Ectodermal cell (in vitro differentiated cells): ENCODE measurements at regions not wholly inside any gene's neighbourhood (a gene's known extent, or its start where the extent isn't known, plus 50 kb on each side); places are given as distances from the start of the nearest gene placed in this dataset.

Experiments
- H3K27ac ChIP-seq: 2 replicates; pipeline ENCODE4 v1.7.0; 2013; ENCODE audit warnings: mild to moderate bottlenecking, low read depth, low read length; ENCODE audit not compliant: insufficient read depth, poor library complexity, severe bottlenecking
- H3K27me3 ChIP-seq: 2 replicates; pipeline ENCODE4 v1.7.0; 2013; ENCODE audit warnings: mild to moderate bottlenecking, low read length; ENCODE audit not compliant: insufficient read depth, control insufficient read depth, poor library complexity, severe bottlenecking
- H3K36me3 ChIP-seq: one replicate; pipeline ENCODE4 v1.7.0; 2013; ENCODE audit warnings: low read length; ENCODE audit not compliant: control insufficient read depth, insufficient read depth
- H3K4me1 ChIP-seq: one replicate; pipeline ENCODE4 v1.7.0; 2013; ENCODE audit warnings: low read length; ENCODE audit not compliant: control insufficient read depth, insufficient read depth
- H3K4me3 ChIP-seq: 2 replicates; pipeline ENCODE4 v1.7.0; 2013; ENCODE audit warnings: low read depth, low read length, control low read depth; ENCODE audit not compliant: insufficient read depth
- H3K9me3 ChIP-seq: 2 replicates; pipeline ENCODE4 v1.7.0; 2013; ENCODE audit warnings: mild to moderate bottlenecking, low read length, moderate library complexity; ENCODE audit not compliant: control insufficient read depth
- WGBS, 2 experiments: methylation state at CpG; one replicate each; pipeline ENCODE4 v1.1.7; 2013; ENCODE audit warnings: missing lambda C conversion rate in 2 of 2; 5-methylcytosine and 5-hydroxymethylcytosine counted together

GRCh38 chr4:181427076-181427475 lies 816.1 kb upstream of the TENM3 start:
- H3K27ac ChIP-seq: no peak overlapping the region
- H3K36me3 ChIP-seq: no peaks in the 10 kb centered on the region
- no peaks in the 10 kb centered on the region for H3K9me3 ChIP-seq
- H3K4me1 ChIP-seq: no peaks in the 10 kb centered on the region
- WGBS, 2 experiments: 94% methylated on average over 3 of the region's 3 CpGs
- H3K4me3 ChIP-seq: no peak overlapping the region
- no peaks in the 10 kb centered on the region for H3K27me3 ChIP-seq

- WGBS, 2 experiments: 72 to 87% methylated on average over 1 of the region's 1 CpG
- no peak overlapping the region for H3K27ac ChIP-seq
- no peaks in the 10 kb centered on the region for H3K27me3 ChIP-seq
- no peaks in the 10 kb centered on the region for H3K36me3 ChIP-seq
- H3K9me3 ChIP-seq: no peaks in the 10 kb centered on the region
- H3K4me1 ChIP-seq: no peaks in the 10 kb centered on the region
- H3K4me3 ChIP-seq: no peak overlapping the region
Measured at GRCh38 chr4:181431006-181431405, 812.2 kb upstream of the TENM3 start.

DNA sequence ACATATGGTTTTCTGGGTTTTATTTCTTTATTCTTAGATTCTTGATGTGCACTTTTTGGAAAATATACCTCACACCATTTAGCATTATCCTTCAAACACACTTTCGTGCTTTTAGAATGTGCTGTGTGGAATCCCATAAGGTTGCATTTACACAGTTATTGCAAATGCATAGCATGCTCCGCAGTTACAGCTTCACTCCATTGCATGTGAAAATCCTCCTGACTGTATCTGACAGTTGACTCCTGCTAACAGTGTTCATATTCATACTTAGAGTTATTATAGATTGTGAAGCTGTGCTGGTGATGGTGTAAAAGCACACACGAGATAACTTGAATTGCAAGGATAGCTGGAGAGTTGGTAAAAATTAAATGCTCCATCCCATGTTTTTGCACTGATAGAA lies 811.5 kb upstream of the TENM3 start:
- H3K4me3 ChIP-seq: no peak overlapping the region
- no peaks in the 10 kb centered on the region for H3K36me3 ChIP-seq
- H3K9me3 ChIP-seq: no peaks in the 10 kb centered on the region
- no peak overlapping the region for H3K27ac ChIP-seq
- 93 to 96% methylated on average over 3 of the region's 3 CpGs for WGBS, 2 experiments
- H3K27me3 ChIP-seq: no peaks in the 10 kb centered on the region
- H3K4me1 ChIP-seq: no peaks in the 10 kb centered on the region

GRCh38 chr4:181432335-181432734 lies 810.9 kb upstream of the TENM3 start:
- no peaks in the 10 kb centered on the region for H3K36me3 ChIP-seq
- 27 to 35% methylated on average over 6 of the region's 6 CpGs for WGBS, 2 experiments
- H3K4me3 ChIP-seq: no peak overlapping the region
- no peaks in the 10 kb centered on the region for H3K4me1 ChIP-seq
- H3K27ac ChIP-seq: no peak overlapping the region
- no peaks in the 10 kb centered on the region for H3K27me3 ChIP-seq
- H3K9me3 ChIP-seq: no peaks in the 10 kb centered on the region

DNA sequence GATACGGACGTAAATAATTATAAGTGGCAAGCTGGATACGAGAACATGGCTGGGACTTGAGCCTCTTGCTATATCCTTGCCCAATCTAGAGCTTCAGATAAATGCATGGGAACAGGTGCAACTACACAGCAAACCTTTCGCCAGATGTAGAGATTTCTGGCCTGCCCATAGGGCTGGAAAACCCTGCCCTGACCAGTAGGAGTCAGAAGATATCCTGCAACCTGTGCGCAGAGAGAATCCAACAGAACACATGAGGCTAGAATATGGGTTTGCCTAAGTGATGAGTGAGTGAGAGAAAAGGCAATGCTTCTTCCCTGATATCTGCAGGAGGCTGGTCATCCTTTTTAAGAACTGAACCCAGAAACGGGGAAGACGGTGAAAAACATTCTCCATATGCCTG lies 805.3 kb upstream of the TENM3 start:
- Histone ChIP-seq H3K4me3 (no peak overlapping the region), H3K9me3 (no peaks in the 10 kb centered on the region), H3K27ac (no peak overlapping the region), H3K36me3 (no peaks in the 10 kb centered on the region), H3K27me3 (no peaks in the 10 kb centered on the region), H3K4me1 (no peaks in the 10 kb centered on the region)
- 93 to 94% methylated on average over 7 of the region's 7 CpGs for WGBS, 2 experiments

DNA sequence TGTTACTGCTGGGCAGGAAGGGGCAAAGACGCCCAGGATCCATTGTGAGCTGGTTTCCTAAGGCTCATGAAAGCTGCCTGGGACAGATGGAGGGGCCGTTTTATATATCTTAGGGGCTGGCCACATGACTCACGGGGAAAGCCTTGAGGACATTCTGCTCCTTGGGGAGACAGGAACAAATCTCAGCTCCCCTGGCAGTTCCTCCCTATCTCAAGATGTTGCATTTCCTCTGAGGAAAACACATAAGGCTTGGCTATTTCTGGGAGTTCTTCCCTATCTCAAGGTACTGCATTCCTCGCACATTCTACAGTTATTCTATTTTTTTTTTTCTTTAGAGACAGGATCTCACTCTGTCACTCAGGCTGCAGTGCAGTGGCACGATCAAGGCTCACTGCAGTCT lies 804.6 kb upstream of the TENM3 start:
- H3K27ac ChIP-seq: no peak overlapping the region
- H3K36me3 ChIP-seq: no peaks in the 10 kb centered on the region
- H3K4me1 ChIP-seq: no peaks in the 10 kb centered on the region
- no peaks in the 10 kb centered on the region for H3K9me3 ChIP-seq
- 88 to 92% methylated on average over 5 of the region's 5 CpGs for WGBS, 2 experiments
- no peaks in the 10 kb centered on the region for H3K27me3 ChIP-seq
- H3K4me3 ChIP-seq: no peak overlapping the region

- H3K36me3 ChIP-seq: no peaks in the 10 kb centered on the region
- H3K4me1 ChIP-seq: no peaks in the 10 kb centered on the region
- no peak overlapping the region for H3K4me3 ChIP-seq
- H3K9me3 ChIP-seq: no peaks in the 10 kb centered on the region
- WGBS, 2 experiments: 66 to 70% methylated on average over 6 of the region's 6 CpGs
- H3K27ac ChIP-seq: no peak overlapping the region
- H3K27me3 ChIP-seq: no peaks in the 10 kb centered on the region
Measured at GRCh38 chr4:181443021-181443420, 800.2 kb upstream of the TENM3 start.

DNA sequence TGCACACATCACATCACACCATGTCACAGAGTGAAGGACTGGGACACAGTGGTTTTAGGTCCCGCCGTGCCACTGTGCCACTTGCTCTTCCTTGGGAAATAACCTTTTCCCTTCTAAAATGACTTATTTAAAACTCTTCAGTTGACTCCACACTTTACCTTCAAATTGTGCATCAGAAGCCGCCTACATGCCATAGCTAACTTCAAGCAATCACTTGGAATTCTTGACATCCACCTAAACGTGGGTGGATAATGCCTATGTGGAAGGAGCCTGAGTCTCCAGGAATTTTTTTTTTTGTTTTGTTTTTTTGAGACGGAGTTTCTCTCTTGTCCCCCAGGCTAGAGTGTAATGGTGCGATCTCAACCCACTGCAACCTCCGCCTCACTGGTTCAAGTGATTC lies 777.4 kb upstream of the TENM3 start:
- H3K27ac ChIP-seq: no peak overlapping the region
- no peaks in the 10 kb centered on the region for H3K36me3 ChIP-seq
- no peak overlapping the region for H3K4me3 ChIP-seq
- WGBS, 2 experiments: 91 to 93% methylated on average over 7 of the region's 7 CpGs
- no peaks in the 10 kb centered on the region for H3K9me3 ChIP-seq
- no peaks in the 10 kb centered on the region for H3K27me3 ChIP-seq
- no peaks in the 10 kb centered on the region for H3K4me1 ChIP-seq

DNA sequence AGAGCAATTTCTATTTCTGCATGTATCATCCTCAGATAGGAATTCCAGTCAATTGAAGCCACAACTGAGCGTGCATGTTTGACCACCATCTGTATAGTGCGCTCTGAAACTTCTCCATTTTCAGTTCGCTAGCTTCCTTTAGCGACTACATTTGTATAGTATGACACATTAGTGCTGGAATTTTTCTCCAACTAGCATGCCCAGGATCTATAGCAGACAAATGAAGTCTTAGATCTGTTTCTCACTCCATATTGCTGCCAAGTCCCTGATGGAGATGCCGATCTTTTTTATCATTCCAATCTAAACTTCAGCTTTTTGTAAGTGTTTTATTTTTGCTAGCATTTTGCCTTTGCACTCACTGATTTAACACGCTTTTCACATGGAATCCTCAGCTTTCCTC lies 774.8 kb upstream of the TENM3 start:
- no peaks in the 10 kb centered on the region for H3K36me3 ChIP-seq
- no peaks in the 10 kb centered on the region for H3K9me3 ChIP-seq
- no peak overlapping the region for H3K27ac ChIP-seq
- 96% methylated on average over 6 of the region's 6 CpGs for WGBS, 2 experiments
- H3K27me3 ChIP-seq: no peaks in the 10 kb centered on the region
- H3K4me3 ChIP-seq: no peak overlapping the region
- H3K4me1 ChIP-seq: no peaks in the 10 kb centered on the region

GRCh38 chr4:181470306-181470705 lies 772.9 kb upstream of the TENM3 start:
- H3K4me1 ChIP-seq: no peaks in the 10 kb centered on the region
- WGBS, 2 experiments: 70 to 76% methylated on average over 4 to 5 of the region's 5 CpGs
- no peak overlapping the region for H3K4me3 ChIP-seq
- no peak overlapping the region for H3K27ac ChIP-seq
- no peaks in the 10 kb centered on the region for H3K36me3 ChIP-seq
- H3K27me3 ChIP-seq: no peaks in the 10 kb centered on the region
- H3K9me3 ChIP-seq: no peaks in the 10 kb centered on the region

DNA sequence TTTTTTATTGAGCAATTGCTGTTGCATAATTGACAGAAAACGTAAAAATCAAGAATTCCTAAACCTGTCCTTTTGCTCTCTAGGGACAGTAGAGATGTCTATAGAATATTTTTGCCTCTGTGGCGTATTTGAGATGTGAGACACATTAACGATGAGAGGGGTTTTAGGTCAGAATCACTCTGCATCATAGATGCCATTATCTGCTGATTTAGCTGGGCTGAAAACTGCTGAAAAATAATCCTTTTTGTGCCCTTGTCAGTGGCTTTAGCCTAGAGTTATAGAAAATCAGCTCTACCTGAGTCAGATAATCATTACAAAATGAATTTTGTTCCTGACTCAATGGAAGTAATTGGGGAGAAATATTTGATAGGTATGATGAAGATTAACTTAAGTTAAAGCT lies 767.8 kb upstream of the TENM3 start:
- 85 to 88% methylated on average over 3 of the region's 3 CpGs for WGBS, 2 experiments
- Histone ChIP-seq H3K27ac (no peak overlapping the region), H3K27me3 (no peaks in the 10 kb centered on the region), H3K36me3 (no peaks in the 10 kb centered on the region), H3K4me3 (no peak overlapping the region), H3K4me1 (peaks cover 7% of the 10 kb centered on the region), H3K9me3 (no peaks in the 10 kb centered on the region)
